GM06990 (cell line): ENCODE measurements at regions not wholly inside any gene's neighbourhood (a gene's known extent, or its start where the extent isn't known, plus 50 kb on each side); places are given as distances from the start of the nearest gene placed in this dataset.

ENCODE experiments used
- DNase-seq: peaks from one replicate; pipeline ENCODE4 v3.0.0-alpha.2; 2011; ENCODE audit not compliant: insufficient read length; ENCODE audit errors: extremely low read depth
- H3K27me3 ChIP-seq: replicated peaks from 2 replicates; pipeline ENCODE4 v1.6.0; 2011; ENCODE audit warnings: low read length; ENCODE audit not compliant: control insufficient read depth, insufficient read depth
- H3K36me3 ChIP-seq: 2 replicates; pipeline ENCODE4 v1.5.1; 2011; ENCODE audit warnings: low read length; ENCODE audit not compliant: control insufficient read depth, insufficient read depth
- H3K4me3 ChIP-seq: replicated peaks from 2 replicates; pipeline ENCODE4 v1.5.1; 2011; ENCODE audit warnings: low read depth, mild to moderate bottlenecking, control low read depth, low read length
- CTCF ChIP-seq: IDR thresholded peaks from 2 replicates; pipeline ENCODE4 v1.5.1; 2011; ENCODE audit warnings: low read length, control low read depth, mild to moderate bottlenecking, inconsistent platforms; ENCODE audit not compliant: insufficient read depth, poor library complexity, severe bottlenecking

DNA sequence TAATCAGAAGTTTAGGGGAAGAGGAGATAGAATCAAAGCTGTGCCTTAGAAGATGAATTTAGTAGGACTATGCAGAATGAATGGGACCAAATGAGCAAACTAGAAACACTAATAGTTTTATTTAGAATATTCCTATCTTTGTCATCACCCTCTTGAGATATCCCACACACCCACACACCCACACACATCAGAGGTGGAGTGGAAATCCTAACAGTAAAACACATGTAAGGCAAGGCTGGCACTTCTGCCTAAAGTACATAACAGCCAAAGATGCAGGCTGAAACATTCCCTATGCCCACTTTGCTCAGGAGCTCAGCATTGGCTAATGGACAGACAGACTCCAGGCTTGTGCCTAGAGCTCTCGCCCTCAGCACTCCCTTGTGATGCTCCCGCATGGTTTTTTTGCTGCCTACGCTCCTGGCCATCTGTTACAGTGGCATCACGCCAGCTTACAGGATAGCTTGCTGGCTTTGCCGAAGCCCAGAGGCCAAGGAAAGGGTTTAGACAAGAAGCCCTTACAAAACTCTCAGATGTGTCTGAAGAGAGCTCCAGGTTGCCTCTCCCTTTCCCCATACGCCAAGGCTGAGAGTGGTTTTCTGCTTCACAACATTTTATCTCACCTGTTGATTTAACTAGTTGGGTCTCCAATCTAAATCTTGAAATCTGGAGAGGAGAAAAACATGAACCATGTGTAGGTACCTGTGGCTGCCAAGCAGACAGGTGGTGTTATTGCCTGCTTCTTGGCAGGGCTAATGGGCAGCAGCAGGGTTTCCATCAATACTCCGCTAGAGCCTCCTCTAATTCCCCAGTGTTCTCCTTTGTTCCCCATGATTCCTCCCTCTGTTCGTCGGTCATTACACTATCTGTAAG, 282.6 kb upstream of the ID4 start:
- TF ChIP-seq CTCF, result no peak
- H3K36me3 ChIP-seq, result no peaks in the 10 kb centered on the region
- H3K27me3 ChIP-seq, result no peaks in the 10 kb centered on the region
- DNase-seq, result no peak
- no peak overlapping the region for H3K4me3 ChIP-seq

GRCh38 chr6:19557191-19557590, 280.0 kb upstream of the ID4 start:
- no peaks in the 10 kb centered on the region for H3K36me3 ChIP-seq
- H3K4me3 ChIP-seq, result no peak overlapping the region
- DNase-seq, result no peak
- no peak for TF ChIP-seq CTCF
- H3K27me3 ChIP-seq, result no peaks in the 10 kb centered on the region

DNA sequence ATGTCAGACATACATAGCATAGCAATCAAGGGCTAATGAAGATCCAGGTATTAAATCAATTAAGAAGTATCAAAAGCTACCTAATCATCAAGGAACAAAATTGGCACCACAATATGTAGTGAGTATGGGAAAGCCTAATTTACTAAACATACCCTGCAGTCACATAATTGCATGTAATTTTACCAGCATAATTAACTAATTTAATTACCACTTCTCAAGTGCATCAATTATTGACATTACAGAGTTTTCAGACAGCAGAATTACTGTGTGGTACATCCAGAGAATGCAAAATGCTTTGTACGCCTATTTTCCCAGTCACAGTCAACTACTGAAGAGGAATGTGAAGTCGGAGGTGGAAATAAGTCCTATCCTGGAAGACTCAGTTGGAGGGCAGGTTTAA, 279.0 kb upstream of the ID4 start:
- Histone ChIP-seq H3K36me3 (no peaks in the 10 kb centered on the region), H3K27me3 (no peaks in the 10 kb centered on the region), H3K4me3 (no peak overlapping the region)
- no peak for DNase-seq
- no peak for TF ChIP-seq CTCF

DNA sequence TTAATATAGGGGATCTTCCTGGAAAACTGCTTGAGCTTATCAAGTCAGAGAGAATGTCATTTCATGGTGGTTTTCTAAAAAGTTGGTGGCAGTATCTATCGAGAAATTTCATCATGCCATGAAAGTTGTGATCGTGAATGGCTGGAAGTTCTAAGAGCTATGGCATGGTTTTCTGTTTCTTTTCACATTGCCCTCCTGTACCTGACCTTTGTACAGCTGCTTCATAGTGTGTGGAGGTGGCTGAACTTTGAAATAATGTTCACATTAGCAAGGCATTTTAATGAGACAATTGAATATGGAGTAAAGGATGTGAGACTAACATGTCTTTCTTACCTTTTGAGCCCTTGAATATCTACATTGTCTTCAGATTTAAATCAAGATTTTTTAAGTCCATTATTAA, 278.2 kb upstream of the ID4 start:
- H3K4me3 ChIP-seq, result no peak overlapping the region
- no peaks in the 10 kb centered on the region for H3K36me3 ChIP-seq
- no peaks in the 10 kb centered on the region for H3K27me3 ChIP-seq
- no peak for DNase-seq
- TF ChIP-seq CTCF, result no peak

- Histone ChIP-seq H3K4me3 (no peak overlapping the region), H3K27me3 (no peaks in the 10 kb centered on the region), H3K36me3 (no peaks in the 10 kb centered on the region)
- no peak for TF ChIP-seq CTCF
- no peak for DNase-seq
Observed at GRCh38 chr6:19562468-19562867, 274.7 kb upstream of the ID4 start.
